HG03439 (cell line): ENCODE measurements at regions not wholly inside any gene's neighbourhood (a gene's known extent, or its start where the extent isn't known, plus 50 kb on each side); places are given as distances from the start of the nearest gene placed in this dataset.
"Not testable (repeated sequence)": the region's sequence is repeated elsewhere in the genome, so short reads cannot be mapped to it uniquely, and the experiment has no call there.

ENCODE experiments used
- ATAC-seq: cut with Tn5 transposase; IDR thresholded peaks from one replicate; pipeline ENCODE4 v1.9.1; 2021; ENCODE audit warnings: mild to moderate bottlenecking, moderate library complexity; ENCODE audit not compliant: unreplicated experiment

- no peak for ATAC-seq
These were observed 157.1 kb upstream of the RBPJ start for GRCh38 chr4:26163425-26164362.

GRCh38 chr4:26171501-26171900 is 149.3 kb upstream of the RBPJ start:
- ATAC-seq, result no peak

GRCh38 chr4:26171941-26172340 is 148.9 kb upstream of the RBPJ start:
- ATAC-seq, result no peak

- ATAC-seq, result no peak
These were observed 147.2 kb upstream of the RBPJ start for GRCh38 chr4:26173619-26174018.

GRCh38 chr4:26174027-26174426 is 146.8 kb upstream of the RBPJ start:
- ATAC-seq, result no peak

- no peak for ATAC-seq
These were observed 145.6 kb upstream of the RBPJ start for GRCh38 chr4:26175006-26175786.

GRCh38 chr4:26175905-26176470 is 144.8 kb upstream of the RBPJ start:
- ATAC-seq, result no peak

- no peak for ATAC-seq
These were observed 144.1 kb upstream of the RBPJ start for GRCh38 chr4:26176598-26177149.

GRCh38 chr4:26178854-26179253 is 142.0 kb upstream of the RBPJ start:
- no peak for ATAC-seq

- ATAC-seq, result peak; percentile 82
These were observed 141.5 kb upstream of the RBPJ start for GRCh38 chr4:26179316-26179760.

GRCh38 chr4:26181616-26182015 is 139.2 kb upstream of the RBPJ start:
- no peak for ATAC-seq

- ATAC-seq, result no peak
These were observed 137.8 kb upstream of the RBPJ start for GRCh38 chr4:26183017-26183416.

- ATAC-seq, result no peak
These were observed 135.4 kb upstream of the RBPJ start for GRCh38 chr4:26185436-26185835.

GRCh38 chr4:26191353-26191752 is 129.5 kb upstream of the RBPJ start:
- no peak for ATAC-seq

GRCh38 chr4:26192899-26193869 is 127.6 kb upstream of the RBPJ start:
- no peak for ATAC-seq

GRCh38 chr4:26194764-26195163 is 126.0 kb upstream of the RBPJ start:
- no peak for ATAC-seq

GRCh38 chr4:26196567-26196966 is 124.2 kb upstream of the RBPJ start:
- no peak for ATAC-seq

GRCh38 chr4:26197018-26197779 is 123.6 kb upstream of the RBPJ start:
- peak; percentile 80 for ATAC-seq

- not testable (repeated sequence) for ATAC-seq
These were observed 121.9 kb upstream of the RBPJ start for GRCh38 chr4:26198931-26199330.
